ENCODE measurements at regions not wholly inside any gene's neighbourhood (a gene's known extent, or its start where the extent isn't known, plus 50 kb on each side); places are given as distances from the start of the nearest gene placed in this dataset.
"Not testable (repeated sequence)": the region's sequence is repeated elsewhere in the genome, so short reads cannot be mapped to it uniquely, and the experiment has no call there.

- DNase-seq: no peak
These were observed 860.6 kb upstream of the ZEB2 start for GRCh38 chr2:145380436-145381017.

- DNase-seq: no peak
These were observed 860.0 kb upstream of the ZEB2 start for GRCh38 chr2:145379934-145380333.

GRCh38 chr2:145374165-145374564 lies 854.2 kb upstream of the ZEB2 start:
- no peak for DNase-seq

GRCh38 chr2:145367334-145367733 lies 847.4 kb upstream of the ZEB2 start:
- not testable (repeated sequence) for DNase-seq

GRCh38 chr2:145366341-145366740 lies 846.4 kb upstream of the ZEB2 start:
- no peak for DNase-seq

GRCh38 chr2:145360129-145360790 lies 840.3 kb upstream of the ZEB2 start:
- DNase-seq: no peak

- DNase-seq: no peak
These were observed 839.6 kb upstream of the ZEB2 start for GRCh38 chr2:145359561-145359960.

- no peak for DNase-seq
These were observed 836.1 kb upstream of the ZEB2 start for GRCh38 chr2:145356056-145356455.

- no peak for DNase-seq
These were observed 832.6 kb upstream of the ZEB2 start for GRCh38 chr2:145352484-145352883.

GRCh38 chr2:145351864-145352425 lies 832.0 kb upstream of the ZEB2 start:
- DNase-seq: no peak

GRCh38 chr2:145350011-145350410 lies 830.1 kb upstream of the ZEB2 start:
- no peak for DNase-seq

GRCh38 chr2:145344076-145344724 lies 824.3 kb upstream of the ZEB2 start:
- no peak for DNase-seq

- no peak for DNase-seq
These were observed 823.4 kb upstream of the ZEB2 start for GRCh38 chr2:145343287-145343686.

GRCh38 chr2:145341536-145341935 lies 821.6 kb upstream of the ZEB2 start:
- DNase-seq: no peak

- DNase-seq: no peak
These were observed 819.7 kb upstream of the ZEB2 start for GRCh38 chr2:145339646-145340045.

GRCh38 chr2:145332210-145332898 lies 812.4 kb upstream of the ZEB2 start:
- no peak for DNase-seq

GRCh38 chr2:145329971-145330370 lies 810.1 kb upstream of the ZEB2 start:
- DNase-seq: no peak

GRCh38 chr2:145325485-145325884 lies 805.6 kb upstream of the ZEB2 start:
- DNase-seq: no peak

- no peak for DNase-seq
These were observed 804.8 kb upstream of the ZEB2 start for GRCh38 chr2:145324748-145325147.

- peak in 1 of 2 donors; percentile 1 for DNase-seq
These were observed 803.6 kb upstream of the ZEB2 start for GRCh38 chr2:145323512-145323911.

GRCh38 chr2:145321344-145321743 lies 801.4 kb upstream of the ZEB2 start:
- DNase-seq: no peak

- DNase-seq: no peak
These were observed 796.6 kb upstream of the ZEB2 start for GRCh38 chr2:145316496-145316895.

GRCh38 chr2:145315053-145315452 lies 795.1 kb upstream of the ZEB2 start:
- DNase-seq: no peak
